ENCODE measurements at regions not wholly inside any gene's neighbourhood (a gene's known extent, or its start where the extent isn't known, plus 50 kb on each side); places are given as distances from the start of the nearest gene placed in this dataset.

GRCh38 chr10:33709008-33709753 lies 374.7 kb upstream of the NRP1 start:
- TF ChIP-seq, protein P1, sequence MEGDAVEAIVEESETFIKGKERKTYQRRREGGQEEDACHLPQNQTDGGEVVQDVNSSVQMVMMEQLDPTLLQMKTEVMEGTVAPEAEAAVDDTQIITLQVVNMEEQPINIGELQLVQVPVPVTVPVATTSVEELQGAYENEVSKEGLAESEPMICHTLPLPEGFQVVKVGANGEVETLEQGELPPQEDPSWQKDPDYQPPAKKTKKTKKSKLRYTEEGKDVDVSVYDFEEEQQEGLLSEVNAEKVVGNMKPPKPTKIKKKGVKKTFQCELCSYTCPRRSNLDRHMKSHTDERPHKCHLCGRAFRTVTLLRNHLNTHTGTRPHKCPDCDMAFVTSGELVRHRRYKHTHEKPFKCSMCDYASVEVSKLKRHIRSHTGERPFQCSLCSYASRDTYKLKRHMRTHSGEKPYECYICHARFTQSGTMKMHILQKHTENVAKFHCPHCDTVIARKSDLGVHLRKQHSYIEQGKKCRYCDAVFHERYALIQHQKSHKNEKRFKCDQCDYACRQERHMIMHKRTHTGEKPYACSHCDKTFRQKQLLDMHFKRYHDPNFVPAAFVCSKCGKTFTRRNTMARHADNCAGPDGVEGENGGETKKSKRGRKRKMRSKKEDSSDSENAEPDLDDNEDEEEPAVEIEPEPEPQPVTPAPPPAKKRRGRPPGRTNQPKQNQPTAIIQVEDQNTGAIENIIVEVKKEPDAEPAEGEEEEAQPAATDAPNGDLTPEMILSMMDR (IDR thresholded peaks at IDR 0.05): no peak

- TF ChIP-seq, protein P1 (IDR thresholded peaks at IDR 0.05): no peak
These were observed 374.1 kb upstream of the NRP1 start for GRCh38 chr10:33708561-33708960.

DNA sequence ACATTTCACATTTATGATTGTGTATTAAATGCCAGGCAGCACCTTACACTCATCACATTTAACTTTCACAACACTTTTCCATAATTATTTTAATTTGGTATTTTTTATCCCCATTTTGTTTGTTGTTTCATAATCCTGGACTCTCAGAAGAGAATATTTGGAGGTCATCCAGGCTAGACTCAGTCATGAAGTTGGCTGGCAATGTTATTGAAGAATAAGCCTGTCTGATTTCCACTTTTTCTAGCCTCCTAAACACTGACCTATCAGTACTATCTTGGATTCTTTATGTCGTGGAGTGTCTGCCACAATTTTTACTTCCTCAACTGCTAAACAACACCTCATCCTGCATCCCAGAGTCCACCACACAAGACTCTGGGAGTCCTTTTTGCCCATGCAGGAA lies 372.3 kb upstream of the NRP1 start:
- TF ChIP-seq, protein P1 (IDR thresholded peaks at IDR 0.05): no peak

DNA sequence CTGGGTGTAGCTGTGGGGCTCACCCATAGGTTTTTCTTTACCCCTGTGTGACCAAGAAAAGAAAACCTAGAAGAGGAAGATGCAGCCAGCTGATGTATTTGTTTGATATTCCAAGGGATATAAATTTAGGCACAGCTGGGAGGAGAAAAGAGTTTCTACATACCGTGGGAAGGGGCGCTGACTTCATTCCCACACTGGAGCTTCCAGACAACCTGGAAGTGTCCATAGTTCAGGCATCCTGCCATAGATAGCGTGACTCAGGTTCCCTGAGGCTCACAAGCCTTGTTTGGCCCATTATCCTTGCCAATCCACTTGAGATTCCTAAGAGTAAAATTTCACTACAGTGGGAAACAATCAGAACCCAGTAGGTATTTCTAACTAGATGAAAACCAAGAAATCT lies 371.7 kb upstream of the NRP1 start:
- TF ChIP-seq, protein P1 (IDR thresholded peaks at IDR 0.05): no peak

DNA sequence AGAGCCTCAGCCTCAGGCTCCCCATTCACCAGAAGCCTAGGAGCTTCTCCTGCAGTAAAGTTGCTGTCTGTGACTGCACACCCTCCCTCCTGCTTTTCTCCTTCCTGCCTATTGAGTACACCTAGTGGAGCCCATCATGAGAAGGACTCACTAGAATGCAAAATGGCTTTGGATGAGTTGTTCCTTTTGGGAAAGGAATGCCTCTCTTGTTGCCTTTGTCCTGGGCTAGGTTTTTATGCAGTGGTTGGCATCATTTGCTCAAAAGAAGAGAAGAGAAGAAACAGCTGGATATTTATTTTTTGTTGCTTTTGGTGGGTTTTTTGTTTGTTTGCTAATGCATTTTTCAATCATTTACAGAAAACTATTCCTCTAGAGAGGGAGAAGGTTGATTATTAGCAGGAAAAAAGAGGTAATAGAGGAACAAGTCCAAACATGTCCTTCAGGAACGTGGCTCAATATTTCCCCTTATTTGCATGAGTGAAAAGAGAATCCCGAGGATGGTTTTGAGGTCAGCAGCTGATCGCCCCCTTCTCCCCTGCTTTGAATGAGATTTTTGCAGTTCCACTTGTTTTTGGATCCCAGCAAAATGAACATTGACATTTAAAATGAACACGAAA lies 369.9 kb upstream of the NRP1 start:
- TF ChIP-seq, protein P1 (IDR thresholded peaks at IDR 0.05): no peak

DNA sequence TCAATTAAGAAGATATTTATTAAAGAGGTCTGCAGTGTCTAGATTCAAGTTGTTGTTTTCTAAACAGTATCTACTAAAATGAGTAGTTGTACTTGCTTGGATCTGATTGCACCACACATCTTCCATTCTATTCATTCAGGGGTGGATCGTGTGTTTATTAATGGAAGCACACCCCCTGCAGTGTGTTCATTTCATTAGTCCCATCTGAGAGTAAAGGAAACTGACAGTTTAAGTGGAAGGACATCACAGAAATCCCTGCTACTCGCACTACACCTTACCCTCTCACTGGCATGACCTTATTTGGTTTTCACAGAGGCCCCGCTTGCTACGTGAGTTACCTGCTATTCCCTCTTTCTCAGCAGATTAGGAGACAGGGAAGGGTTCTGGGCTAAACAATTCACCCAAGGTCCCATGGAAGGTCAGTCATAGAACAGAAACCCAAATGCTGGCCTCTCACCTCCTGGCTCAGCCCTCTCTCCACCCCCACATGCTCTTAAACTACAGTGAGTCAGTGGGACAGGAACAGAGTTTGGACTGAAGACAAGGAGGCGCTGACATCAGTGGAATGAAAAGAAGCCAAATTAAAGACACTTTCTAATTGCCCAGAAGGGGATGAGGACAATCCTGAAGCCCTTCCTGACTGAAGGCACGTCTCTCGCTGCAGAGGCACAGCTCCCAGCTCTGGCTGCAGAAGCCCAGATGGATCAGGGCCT lies 369.2 kb upstream of the NRP1 start:
- TF ChIP-seq, protein P1 (IDR thresholded peaks at IDR 0.05): no peak

GRCh38 chr10:33698033-33698432 lies 363.6 kb upstream of the NRP1 start:
- TF ChIP-seq, protein P1 (IDR thresholded peaks at IDR 0.05): no peak
